HG03139 (cell line): ENCODE measurements at regions not wholly inside any gene's neighbourhood (a gene's known extent, or its start where the extent isn't known, plus 50 kb on each side); places are given as distances from the start of the nearest gene placed in this dataset.

ENCODE experiments used
- ATAC-seq: cut with Tn5 transposase; IDR thresholded peaks from one replicate; pipeline ENCODE4 v1.9.1; 2021; ENCODE audit not compliant: unreplicated experiment

- ATAC-seq: no peak
Measured at GRCh38 chr7:118075936-118076335, 108.0 kb upstream of the LSM8 start.

- ATAC-seq: no peak
Measured at GRCh38 chr7:118076564-118076963, 107.4 kb upstream of the LSM8 start.

- ATAC-seq: no peak
Measured at GRCh38 chr7:118078015-118078414, 105.9 kb upstream of the LSM8 start.

- no peak for ATAC-seq
Measured at GRCh38 chr7:118079369-118079768, 104.6 kb upstream of the LSM8 start.

- peak; percentile 59 for ATAC-seq
Measured at GRCh38 chr7:118080947-118081346, 103.0 kb upstream of the LSM8 start.

- no peak for ATAC-seq
Measured at GRCh38 chr7:118082506-118082905, 101.5 kb upstream of the LSM8 start.

- no peak for ATAC-seq
Measured at GRCh38 chr7:118085000-118085399, 99.0 kb upstream of the LSM8 start.

GRCh38 chr7:118087126-118087525, 96.8 kb upstream of the LSM8 start:
- ATAC-seq: no peak

GRCh38 chr7:118094044-118094443, 89.9 kb upstream of the LSM8 start:
- ATAC-seq: no peak

- ATAC-seq: peak; percentile 80
Measured at GRCh38 chr7:118104812-118105441, 79.0 kb upstream of the LSM8 start.

- no peak for ATAC-seq
Measured at GRCh38 chr7:118109607-118110006, 74.4 kb upstream of the LSM8 start.

- no peak for ATAC-seq
Measured at GRCh38 chr7:118110178-118110925, 73.6 kb upstream of the LSM8 start.

- no peak for ATAC-seq
Measured at GRCh38 chr7:118111347-118111746, 72.6 kb upstream of the LSM8 start.

- no peak for ATAC-seq
Measured at GRCh38 chr7:118114175-118114574, 69.8 kb upstream of the LSM8 start.

GRCh38 chr7:118129041-118129795, 54.7 kb upstream of the LSM8 start:
- ATAC-seq: no peak

GRCh38 chr7:118132764-118133163, 51.2 kb upstream of the LSM8 start:
- no peak for ATAC-seq
